ENCODE measurements at regions not wholly inside any gene's neighbourhood (a gene's known extent, or its start where the extent isn't known, plus 50 kb on each side); places are given as distances from the start of the nearest gene placed in this dataset.

GRCh38 chr10:2020836-2021235 is 283.5 kb upstream of the ADARB2 start:
- no peak for DNase-seq (ENCODE audit: low read depth)

DNA sequence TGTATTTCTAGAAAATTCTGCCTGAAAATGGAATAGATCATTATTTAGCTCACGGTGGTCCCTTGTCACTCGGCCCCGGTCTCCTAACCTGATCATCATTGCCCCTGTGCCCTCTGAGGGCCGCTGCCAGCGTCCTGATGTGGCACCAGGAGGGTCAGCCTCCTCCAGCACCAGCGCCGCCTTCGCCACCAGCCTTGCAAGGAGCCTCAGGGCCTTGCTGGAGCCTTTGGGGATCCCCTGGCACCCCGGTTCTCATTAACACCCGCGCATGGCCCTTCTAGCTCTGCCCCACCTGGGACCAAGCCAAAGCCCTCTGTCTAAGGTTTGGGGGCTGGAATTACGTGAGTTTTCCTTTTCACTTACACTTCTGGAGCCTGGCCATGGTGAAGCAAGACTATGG is 282.5 kb upstream of the ADARB2 start:
- DNase-seq (ENCODE audit: low read depth) = no peak

GRCh38 chr10:2019281-2019680 is 282.0 kb upstream of the ADARB2 start:
- DNase-seq (ENCODE audit: low read depth) = no peak

GRCh38 chr10:2014541-2014940 is 277.2 kb upstream of the ADARB2 start:
- DNase-seq (ENCODE audit: low read depth) = no peak

DNA sequence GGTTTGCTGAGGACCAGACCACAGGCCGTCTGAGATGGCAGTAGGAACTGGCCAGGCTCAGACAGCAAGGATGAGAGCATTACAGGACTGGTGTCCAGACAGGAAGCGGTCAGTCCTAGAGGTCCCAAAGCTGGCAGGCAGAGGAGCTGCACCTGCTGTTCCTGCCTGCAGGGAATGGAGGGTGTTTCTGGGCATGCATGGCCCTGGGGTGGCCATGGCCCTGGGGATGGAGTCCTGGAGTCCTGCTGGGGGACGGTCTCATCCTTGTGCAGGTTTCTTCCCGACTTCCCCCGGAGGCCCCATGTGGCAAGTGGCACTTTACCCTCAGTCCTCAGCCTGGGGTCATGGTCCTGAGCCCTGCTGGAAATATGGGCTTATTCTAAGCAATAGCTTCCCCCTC is 274.9 kb upstream of the ADARB2 start:
- no peak for DNase-seq (ENCODE audit: low read depth)

DNA sequence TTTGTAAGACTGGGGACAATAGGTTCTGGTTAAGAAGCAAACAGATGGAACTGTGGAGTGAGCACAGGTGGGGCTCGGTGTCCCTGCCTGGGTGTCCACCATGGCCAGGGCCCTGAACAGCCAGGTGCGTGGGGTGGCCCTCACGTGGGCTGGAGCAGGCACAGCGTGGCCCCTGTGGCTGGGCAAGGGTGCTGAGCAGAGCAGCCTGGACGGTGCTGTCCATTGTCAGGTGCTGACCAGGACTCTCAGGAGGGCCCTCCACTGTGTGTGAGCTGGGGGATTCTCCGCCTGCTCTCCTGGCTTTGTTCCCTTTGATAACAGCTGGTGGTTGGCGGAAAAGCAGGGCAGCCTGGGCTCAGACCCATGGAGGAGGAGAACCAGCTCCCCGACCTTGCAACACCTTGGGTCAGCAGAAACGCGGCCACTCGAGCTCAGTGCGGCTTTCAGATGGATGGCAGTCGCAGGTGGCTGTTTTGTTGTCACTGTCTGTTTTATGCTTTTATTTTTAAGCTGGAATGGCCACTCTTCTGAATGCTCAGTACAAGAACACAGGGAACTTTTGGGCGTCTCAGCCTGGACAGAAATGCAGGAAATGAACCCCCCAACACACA is 273.9 kb upstream of the ADARB2 start:
- no peak for DNase-seq (ENCODE audit: low read depth)

DNA sequence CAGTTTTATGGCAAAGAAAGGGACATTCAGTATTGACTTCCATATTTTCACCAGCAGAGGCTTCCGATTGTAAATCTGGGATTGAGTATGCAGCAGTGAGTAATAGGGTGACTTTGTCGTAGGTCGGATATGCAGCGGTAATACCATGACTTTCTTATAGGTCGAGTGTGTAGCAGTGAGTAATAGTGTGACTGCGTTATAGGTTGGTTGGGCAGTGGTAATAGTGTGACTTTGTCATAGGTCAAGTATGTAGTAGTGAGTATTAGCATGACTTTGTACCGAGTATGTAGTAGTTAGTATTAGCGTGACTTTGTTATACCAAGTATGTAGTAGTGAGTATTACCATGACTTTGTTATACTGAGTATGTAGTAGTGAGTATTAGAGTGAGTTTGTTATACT is 268.2 kb upstream of the ADARB2 start:
- no peak for DNase-seq (ENCODE audit: low read depth)

DNA sequence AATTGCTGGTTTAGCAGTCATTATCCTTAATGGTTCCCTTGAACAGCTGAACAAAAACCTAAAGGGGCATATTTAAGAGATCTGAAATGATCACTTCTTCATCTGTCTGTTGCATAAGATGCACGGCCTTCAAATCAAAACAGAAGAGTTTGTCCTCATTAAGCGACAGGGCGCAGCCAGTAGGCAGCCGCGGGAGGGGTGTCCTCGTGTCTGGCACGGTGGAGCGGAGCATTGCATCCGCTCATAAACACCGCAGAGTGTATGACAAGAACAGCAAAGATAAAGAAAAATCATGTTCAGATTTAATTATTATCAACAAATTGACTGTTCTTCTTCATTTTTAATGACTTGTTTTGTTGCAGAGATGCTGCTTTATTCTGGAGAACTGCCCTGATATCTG is 255.6 kb upstream of the ADARB2 start:
- no peak for DNase-seq (ENCODE audit: low read depth)

DNA sequence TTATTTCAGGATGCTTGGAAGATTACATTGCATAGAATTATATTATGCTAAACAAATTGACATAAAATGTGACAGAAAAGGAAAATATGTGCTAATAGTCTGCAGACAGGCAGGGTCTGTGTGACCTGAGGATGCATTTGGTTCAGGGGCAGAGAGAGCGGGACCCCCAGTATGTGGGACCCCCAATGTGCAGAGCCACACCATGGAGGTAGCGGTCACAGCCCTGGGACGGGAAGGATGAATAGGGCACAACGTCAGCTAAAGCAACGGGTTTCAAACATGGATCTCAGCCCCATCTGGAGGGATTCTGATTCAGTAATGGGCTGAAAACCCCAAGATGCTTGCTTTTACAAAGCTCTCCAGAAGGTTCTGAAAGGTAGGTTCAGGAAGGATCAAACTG is 251.8 kb upstream of the ADARB2 start:
- DNase-seq (ENCODE audit: low read depth) = no peak

DNA sequence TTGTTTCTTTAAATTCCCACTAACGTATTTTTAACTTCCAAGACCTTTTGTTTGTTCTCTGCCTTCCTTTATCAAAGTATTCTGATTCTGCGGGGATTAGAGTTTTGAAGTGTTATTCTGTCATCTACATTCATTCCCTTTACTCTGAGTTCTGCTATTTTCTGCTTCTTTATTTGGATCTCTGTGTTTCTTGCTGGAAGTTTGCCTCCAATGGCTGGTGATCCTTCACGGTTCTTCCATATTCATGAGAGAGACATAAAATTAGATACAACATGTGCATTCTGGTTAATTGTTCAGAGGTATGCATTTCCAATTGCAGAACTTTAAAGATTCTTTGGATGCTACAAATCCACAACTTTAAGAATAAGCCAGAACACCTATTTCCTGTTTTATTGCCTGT is 244.7 kb upstream of the ADARB2 start:
- no peak for DNase-seq (ENCODE audit: low read depth)

DNA sequence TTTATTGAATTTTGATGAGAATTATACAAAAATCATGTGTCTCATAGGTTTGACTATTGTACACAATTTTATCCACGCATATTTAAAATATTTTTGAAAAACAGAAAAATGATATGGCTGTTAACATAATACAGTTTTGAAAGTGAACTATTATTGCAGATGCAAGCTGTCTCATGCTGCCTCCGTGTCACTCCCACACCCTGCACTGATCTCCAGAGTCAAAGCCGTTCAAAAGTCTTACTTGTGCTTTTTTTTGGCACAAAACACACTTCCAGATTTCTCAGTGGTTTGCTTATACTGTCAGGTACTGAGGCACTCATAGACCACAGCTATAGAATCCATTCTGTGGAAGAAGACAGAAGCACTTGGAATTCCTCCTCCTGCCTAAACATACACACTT is 243.1 kb upstream of the ADARB2 start:
- no peak for DNase-seq (ENCODE audit: low read depth)

GRCh38 chr10:1978584-1978983 is 241.3 kb upstream of the ADARB2 start:
- no peak for DNase-seq (ENCODE audit: low read depth)

DNA sequence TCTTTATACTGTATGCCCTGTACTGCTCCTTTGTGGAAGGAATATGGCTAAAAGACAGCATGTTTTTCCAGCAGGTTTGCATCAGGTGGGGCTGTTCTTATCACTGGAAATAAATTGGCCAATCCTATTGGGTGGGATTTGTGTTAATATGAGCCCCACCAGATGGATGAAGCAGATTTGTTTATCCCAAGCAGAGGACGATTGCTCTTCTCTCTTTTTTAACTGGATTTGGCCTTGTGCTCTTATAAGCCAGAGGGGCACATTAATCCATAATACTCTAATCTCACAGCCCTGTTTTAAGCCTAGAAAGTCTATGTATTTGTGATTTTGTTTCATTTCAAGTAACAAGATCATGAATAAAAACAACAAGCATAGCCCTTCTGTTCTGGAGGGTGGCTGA is 240.1 kb upstream of the ADARB2 start:
- DNase-seq (ENCODE audit: low read depth) = no peak

DNA sequence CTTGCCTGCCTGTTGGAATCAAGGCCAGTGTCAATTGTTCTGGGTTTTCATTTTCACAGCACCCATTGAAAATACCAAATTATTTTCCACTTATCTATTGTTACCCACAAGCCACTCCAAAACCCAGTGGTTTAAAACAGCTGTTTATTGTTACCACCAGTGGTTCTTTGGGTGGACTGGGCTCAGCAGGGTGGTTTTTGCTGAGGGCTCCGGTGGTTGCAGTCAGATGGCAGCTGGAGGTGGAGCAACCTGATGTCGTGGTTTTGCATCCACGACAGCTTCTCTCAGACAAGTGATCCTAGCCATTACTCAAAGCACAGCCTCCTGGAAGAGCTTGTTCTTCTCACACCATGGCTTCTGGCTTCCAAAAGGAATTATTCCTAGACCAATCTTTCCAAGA is 235.1 kb upstream of the ADARB2 start:
- no peak for DNase-seq (ENCODE audit: low read depth)

DNA sequence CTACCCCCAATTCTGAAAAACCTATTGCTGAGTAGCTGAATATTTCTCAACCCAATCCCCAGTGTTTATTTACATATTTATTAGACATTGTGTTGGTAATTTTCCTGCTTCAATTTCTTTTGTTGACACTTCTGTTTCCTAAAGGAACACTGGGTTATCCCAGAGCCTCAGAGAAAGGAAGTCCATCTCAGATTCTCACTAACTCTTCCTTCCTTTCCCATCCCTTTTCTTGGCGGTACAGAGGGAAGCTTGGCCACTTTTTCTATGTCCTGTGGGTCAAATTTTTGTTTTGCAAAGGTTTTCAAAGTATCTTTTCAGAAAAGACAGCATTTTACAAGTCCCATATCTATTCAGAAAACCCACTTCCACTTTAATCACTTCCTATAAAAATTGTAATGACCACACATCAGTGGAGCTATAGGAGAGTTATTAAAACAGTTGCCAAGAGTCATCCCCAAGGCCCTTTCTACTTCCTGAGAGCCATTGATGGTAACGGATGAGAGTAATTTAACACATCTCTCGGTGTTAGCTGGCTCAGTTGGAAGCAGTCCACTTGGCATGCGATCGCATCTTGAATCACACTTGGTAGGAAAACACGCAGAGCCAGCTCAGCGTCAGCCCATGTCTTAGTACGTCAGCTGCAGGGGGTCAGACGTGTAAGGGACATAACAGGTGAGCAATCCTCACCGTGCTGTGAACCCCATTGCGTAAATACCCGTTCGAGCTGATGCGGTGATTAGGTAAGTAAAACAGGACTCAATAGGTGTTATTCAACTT is 231.1 kb upstream of the ADARB2 start:
- peak; percentile 4 for DNase-seq (ENCODE audit: low read depth)

- DNase-seq (ENCODE audit: low read depth) = no peak
These were observed 229.5 kb upstream of the ADARB2 start for GRCh38 chr10:1966712-1967376.

GRCh38 chr10:1964476-1964875 is 227.2 kb upstream of the ADARB2 start:
- no peak for DNase-seq (ENCODE audit: low read depth)

DNA sequence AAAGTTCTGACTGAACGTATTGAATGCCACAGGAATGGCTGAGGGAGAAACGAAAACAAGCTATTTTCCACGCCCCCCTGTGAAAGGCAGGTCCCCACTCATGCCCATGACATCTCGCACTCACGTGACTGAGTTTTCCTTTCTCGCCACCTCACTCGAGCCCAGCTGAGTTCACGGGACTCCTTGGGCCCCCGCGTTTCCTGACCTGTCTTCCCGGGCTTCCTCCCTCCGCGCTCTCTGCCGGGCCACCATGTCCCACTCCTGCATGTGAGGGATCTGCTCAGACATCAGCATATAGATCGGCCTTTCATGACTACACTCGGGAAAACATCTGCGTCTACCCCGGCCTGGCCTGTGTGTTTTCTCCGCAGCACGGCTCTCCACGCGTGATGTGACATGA is 226.0 kb upstream of the ADARB2 start:
- DNase-seq (ENCODE audit: low read depth) = no peak

DNA sequence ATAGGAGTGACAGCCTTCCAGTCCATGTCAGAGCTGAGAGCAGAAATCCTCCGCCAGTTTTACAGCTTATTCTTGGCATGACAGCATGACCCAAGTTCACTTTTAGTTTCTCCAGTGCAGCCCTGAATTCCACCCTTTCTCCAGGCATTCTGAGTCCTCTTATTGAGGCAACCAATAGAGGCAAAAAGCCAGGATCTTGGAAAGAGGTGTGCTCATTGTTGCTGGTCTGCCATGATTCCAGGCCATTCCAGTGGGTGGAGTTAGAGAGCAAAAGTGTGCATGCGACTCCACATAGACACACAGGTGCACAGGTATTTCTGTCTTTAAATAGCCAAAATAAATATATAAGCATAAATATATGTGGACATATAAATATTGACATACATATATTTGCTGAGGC is 224.7 kb upstream of the ADARB2 start:
- DNase-seq (ENCODE audit: low read depth) = no peak

DNA sequence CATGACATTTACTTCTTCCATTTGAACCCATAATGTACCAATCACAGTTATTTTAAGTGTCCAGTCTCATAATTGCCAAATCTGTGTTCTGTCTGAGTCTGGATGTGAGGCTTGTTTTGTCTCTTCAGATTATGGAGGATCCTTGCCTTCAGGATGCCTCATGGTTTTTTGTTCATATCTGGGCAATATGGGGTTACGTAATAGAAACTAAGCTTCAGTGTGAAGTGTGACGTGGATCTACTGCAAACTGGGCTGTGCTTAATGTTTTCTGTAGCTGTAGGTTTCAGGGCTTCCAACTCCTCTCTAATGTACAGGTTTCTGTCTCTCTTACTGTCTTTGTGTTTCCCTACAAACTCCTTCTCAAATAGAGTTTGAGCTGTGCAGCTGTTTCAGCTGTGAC is 223.7 kb upstream of the ADARB2 start:
- no peak for DNase-seq (ENCODE audit: low read depth)

- no peak for DNase-seq (ENCODE audit: low read depth)
These were observed 219.7 kb upstream of the ADARB2 start for GRCh38 chr10:1957057-1957456.

DNA sequence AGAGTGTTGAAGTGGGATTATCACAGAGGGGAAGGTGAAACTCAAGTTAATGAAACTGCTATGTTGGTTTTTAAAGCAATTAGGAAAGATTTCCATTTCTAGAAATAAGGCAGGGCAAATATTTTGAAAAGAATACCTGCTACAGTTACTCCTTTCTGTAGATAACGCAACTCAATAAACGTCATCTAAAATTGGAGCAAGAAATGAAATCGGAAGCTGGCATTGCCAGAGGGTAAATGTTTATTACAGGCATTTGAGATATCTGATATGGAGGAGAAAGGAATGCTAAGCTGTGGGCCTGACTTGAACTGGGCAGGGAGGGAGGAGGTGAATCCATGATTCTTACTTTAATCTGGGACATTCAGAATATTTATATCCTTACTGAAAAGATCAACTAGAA is 217.0 kb upstream of the ADARB2 start:
- no peak for DNase-seq (ENCODE audit: low read depth)
